ENCODE measurements at regions not wholly inside any gene's neighbourhood (a gene's known extent, or its start where the extent isn't known, plus 50 kb on each side); places are given as distances from the start of the nearest gene placed in this dataset.

- Histone ChIP-seq H2BK12ac (ENCODE audit: low read depth, low read length) (no peak overlapping the region), H3K4me2 (ENCODE audit: insufficient read depth in 1 of 2, low read depth in 2 of 2, low read length in 2 of 2) (no peak overlapping the region), H3K14ac (ENCODE audit: insufficient read length) (no peak overlapping the region), H3K4me3 (ENCODE audit: extremely low read depth in 1 of 4, insufficient read depth in 2 of 4, low read depth in 3 of 4, low read length in 4 of 4) (no peak overlapping the region), H3K4me1 (replicated peaks in 1 of 4; ENCODE audit: control insufficient read depth in 3 of 4, insufficient read depth in 4 of 4, low read length in 3 of 4) (no peaks in the 10 kb centered on the region), H2AFZ (ENCODE audit: low read length) (no peak overlapping the region), H4K8ac (ENCODE audit: extremely low read depth, insufficient read depth, low read length) (no peak overlapping the region), H2BK5ac (ENCODE audit: low read depth, low read length) (no peak overlapping the region), H2AK5ac (ENCODE audit: low read depth, low read length) (no peak overlapping the region), H4K20me1 (replicated peaks in 1 of 2; ENCODE audit: control insufficient read depth in 1 of 2, insufficient read depth in 2 of 2, low read length in 2 of 2) (no peaks in the 10 kb centered on the region), H3K23me2 (ENCODE audit: low read depth, low read length) (no peaks in the 10 kb centered on the region), H3K9me3 (ENCODE audit: insufficient read depth in 2 of 2, low read depth in 1 of 2, low read length in 1 of 2) (no peaks in the 10 kb centered on the region), H3K56ac (replicated peaks; ENCODE audit: insufficient read length, low read depth, low read length) (no peak overlapping the region), H3K23ac (ENCODE audit: insufficient read length) (no peak overlapping the region), H3K4ac (replicated peaks; ENCODE audit: insufficient read length, low read depth, low read length) (no peak overlapping the region), H2BK120ac (replicated peaks; ENCODE audit: low read depth, low read length) (no peak overlapping the region), H3K36me3 (ENCODE audit: control insufficient read depth in 2 of 4, insufficient read depth in 4 of 4, low read length in 3 of 4) (no peaks in the 10 kb centered on the region), H2BK20ac (ENCODE audit: low read length) (no peak overlapping the region), H3K18ac (ENCODE audit: extremely low read depth, low read length) (no peak overlapping the region), H4K5ac (ENCODE audit: insufficient read length, low read depth, low read length) (no peak overlapping the region), H3K79me1 (ENCODE audit: low read depth, low read length) (no peaks in the 10 kb centered on the region), H3K27ac (ENCODE audit: low read depth, low read length) (no peak overlapping the region), H3K9ac (replicated peaks in 1 of 4; ENCODE audit: extremely low read depth in 1 of 4, low read depth in 3 of 4, low read length in 3 of 4) (no peak overlapping the region), H3K27me3 (replicated peaks in 1 of 4; ENCODE audit: control insufficient read depth in 3 of 4, extremely low read depth in 1 of 4, insufficient read depth in 3 of 4, low read length in 3 of 4) (no peaks in the 10 kb centered on the region), H4K91ac (replicated peaks; ENCODE audit: insufficient read length, low read length) (no peak overlapping the region), H3K79me2 (ENCODE audit: control insufficient read depth in 1 of 2, insufficient read depth in 2 of 2, low read length in 2 of 2) (no peaks in the 10 kb centered on the region), H2BK15ac (ENCODE audit: low read length) (no peak overlapping the region)
- 90% methylated on average over 4 of the region's 4 CpGs; no CpG with 5 or more reads in 1 of the 2 experiments for WGBS, 2 experiments (ENCODE audit: extremely low coverage in 1 of 2, insufficient coverage in 1 of 2, insufficient read length in 1 of 2, insufficient replicate concordance in 2 of 2, low coverage in 1 of 2, low lambda C conversion rate in 2 of 2, missing lambda C conversion rate in 1 of 2)
- CTCF ChIA-PET (ENCODE audit: partially characterized antibody): no interaction called here
- no peak for DNase-seq (ENCODE audit: low read depth in 1 of 2, low spot score in 2 of 2)
- TF ChIP-seq SP2 (IDR thresholded peaks at IDR 0.05; ENCODE audit: low read length): no peak
- no peak for FAIRE-seq
- POLR2A ChIA-PET (ENCODE audit: partially characterized antibody): no interaction called here
These were observed 581.8 kb upstream of the UBE2E2 start for GRCh38 chr3:22621205-22621809.

Measured in H1 (cell line).